CD4-positive, alpha-beta T cell treated with Interleukin-12 subunit alpha and Interleukin-12 subunit beta, for 1 hour (primary cell): ENCODE measurements at regions not wholly inside any gene's neighbourhood (a gene's known extent, or its start where the extent isn't known, plus 50 kb on each side); places are given as distances from the start of the nearest gene placed in this dataset.

Experiments used
- DNase-seq: peaks from one replicate; pipeline ENCODE4 v3.0.0-alpha.2; 2020

- no peak for DNase-seq
These were observed 283.8 kb upstream of the BMP2 start for GRCh38 chr20:6483727-6484126.

- DNase-seq = no peak
These were observed 285.0 kb upstream of the BMP2 start for GRCh38 chr20:6482486-6482885.

GRCh38 chr20:6480328-6481200 lies 286.9 kb upstream of the BMP2 start:
- no peak for DNase-seq

GRCh38 chr20:6473197-6473596 lies 294.3 kb upstream of the BMP2 start:
- no peak for DNase-seq

- DNase-seq = no peak
These were observed 295.6 kb upstream of the BMP2 start for GRCh38 chr20:6471871-6472270.

GRCh38 chr20:6471110-6471647 lies 296.3 kb upstream of the BMP2 start:
- DNase-seq = no peak

GRCh38 chr20:6469695-6470094 lies 297.8 kb upstream of the BMP2 start:
- no peak for DNase-seq

- no peak for DNase-seq
These were observed 298.9 kb upstream of the BMP2 start for GRCh38 chr20:6468423-6469116.

- no peak for DNase-seq
These were observed 299.9 kb upstream of the BMP2 start for GRCh38 chr20:6467562-6467961.

- no peak for DNase-seq
These were observed 301.2 kb upstream of the BMP2 start for GRCh38 chr20:6466075-6466810.

- DNase-seq = no peak
These were observed 316.6 kb upstream of the BMP2 start for GRCh38 chr20:6450841-6451240.

- DNase-seq = no peak
These were observed 317.6 kb upstream of the FERMT1 start for GRCh38 chr20:6440443-6440799.

GRCh38 chr20:6439737-6440442 lies 317.1 kb upstream of the FERMT1 start:
- no peak for DNase-seq

- DNase-seq = no peak
These were observed 311.3 kb upstream of the FERMT1 start for GRCh38 chr20:6434131-6434530.

- DNase-seq = no peak
These were observed 307.6 kb upstream of the FERMT1 start for GRCh38 chr20:6430381-6430780.

- no peak for DNase-seq
These were observed 303.6 kb upstream of the FERMT1 start for GRCh38 chr20:6426287-6426891.

- DNase-seq = no peak
These were observed 298.8 kb upstream of the FERMT1 start for GRCh38 chr20:6421321-6422248.

GRCh38 chr20:6420336-6420735 lies 297.5 kb upstream of the FERMT1 start:
- no peak for DNase-seq

- no peak for DNase-seq
These were observed 295.9 kb upstream of the FERMT1 start for GRCh38 chr20:6418732-6419131.

GRCh38 chr20:6416371-6416770 lies 293.5 kb upstream of the FERMT1 start:
- DNase-seq = no peak

GRCh38 chr20:6411651-6412050 lies 288.8 kb upstream of the FERMT1 start:
- DNase-seq = no peak
